CD4-positive, CD25-positive, alpha-beta regulatory T cell (primary cell): ENCODE measurements at regions not wholly inside any gene's neighbourhood (a gene's known extent, or its start where the extent isn't known, plus 50 kb on each side); places are given as distances from the start of the nearest gene placed in this dataset.

Experiments
- ATAC-seq, 2 donors: fragments of 150-1000 bp; cut with Tn5 transposase; one replicate each; pipeline ENCODE4 v1.10.0; 2021; ENCODE audit warnings: low read depth in 2 of 2, moderate number of reproducible peaks in 2 of 2, moderate library complexity in 1 of 2
- DNase-seq, 3 donors: peaks; one replicate each; pipeline versions ENCODE4 v3.0.0 to v3.0.0-alpha.2; 2012 to 2022; ENCODE audit warnings: mixed read lengths in 1 of 3
- H3K27ac ChIP-seq: one replicate; pipeline ENCODE4 v1.7.0; 2013; ENCODE audit warnings: mild to moderate bottlenecking, low read length; ENCODE audit not compliant: insufficient read depth, poor library complexity, severe bottlenecking
- H3K27me3 ChIP-seq: one replicate; pipeline ENCODE4 v1.7.0; 2013; ENCODE audit warnings: low read length; ENCODE audit not compliant: control insufficient read depth, insufficient read depth
- H3K36me3 ChIP-seq: one replicate; pipeline ENCODE4 v1.7.0; 2013; ENCODE audit warnings: mild to moderate bottlenecking, low read length, moderate library complexity; ENCODE audit not compliant: control insufficient read depth, insufficient read depth
- H3K4me1 ChIP-seq: 2 replicates; pipeline ENCODE4 v1.7.0; 2013; ENCODE audit warnings: mild to moderate bottlenecking, low read length; ENCODE audit not compliant: insufficient read depth, control insufficient read depth, poor library complexity, severe bottlenecking
- H3K4me3 ChIP-seq: one replicate; pipeline ENCODE4 v1.7.0; 2013; ENCODE audit warnings: low read depth, mild to moderate bottlenecking, low read length, moderate library complexity
- H3K9me3 ChIP-seq, 2 experiments: 1 replicate in 1 of 2; 2 replicates in 1 of 2; pipeline ENCODE4 v1.7.0; 2013; ENCODE audit warnings: low read length in 2 of 2, mild to moderate bottlenecking in 1 of 2, moderate library complexity in 1 of 2; ENCODE audit not compliant: control insufficient read depth in 2 of 2
- H3K27ac Mint-ChIP-seq, 3 donors: one replicate each; pipeline ENCODE4 v1.8.0; 2020 to 2022; ENCODE audit warnings: mild to moderate bottlenecking in 3 of 3, mixed read lengths in 3 of 3, moderate library complexity in 2 of 3
- H3K27me3 Mint-ChIP-seq: one replicate; pipeline ENCODE4 v1.8.0; 2022; ENCODE audit warnings: mild to moderate bottlenecking, mixed read lengths
- H3K36me3 Mint-ChIP-seq: one replicate; pipeline ENCODE4 v1.8.0; 2020; ENCODE audit warnings: mixed read lengths
- H3K4me1 Mint-ChIP-seq, 4 donors: one replicate each; pipeline ENCODE4 v1.8.0; 2020 to 2022; ENCODE audit warnings: mixed read lengths in 4 of 4, mild to moderate bottlenecking in 1 of 4
- H3K4me3 Mint-ChIP-seq, 4 donors: one replicate each; pipeline ENCODE4 v1.8.0; 2020 to 2022; ENCODE audit warnings: mild to moderate bottlenecking in 4 of 4, mixed read lengths in 4 of 4, moderate library complexity in 3 of 4
- H3K9me3 Mint-ChIP-seq, 7 donors: one replicate each; pipeline ENCODE4 v1.8.0; 2020 to 2022; ENCODE audit warnings: mixed read lengths in 7 of 7, mild to moderate bottlenecking in 3 of 7, moderate library complexity in 2 of 7

- H3K27me3 ChIP-seq = no peaks in the 10 kb centered on the region
- H3K27me3 Mint-ChIP-seq = no peaks in the 10 kb centered on the region
- no peaks in the 10 kb centered on the region for H3K9me3 ChIP-seq
- DNase-seq (no peak), ATAC-seq (no peak)
- H3K4me3 Mint-ChIP-seq = no peak overlapping the region
- H3K4me3 ChIP-seq = no peak overlapping the region
- no peaks in the 10 kb centered on the region for H3K4me1 ChIP-seq
- H3K9me3 Mint-ChIP-seq = peaks cover 0 to 1% (median 0%) of the 10 kb centered on the region in 7 donors
- H3K36me3 Mint-ChIP-seq = no peaks in the 10 kb centered on the region
- H3K27ac Mint-ChIP-seq = peak overlapping the region in 1 of 3 donors; percentile 45
- no peak overlapping the region for H3K27ac ChIP-seq
- H3K36me3 ChIP-seq = no peaks in the 10 kb centered on the region
- peaks cover 0 to 8% (median 6%) of the 10 kb centered on the region in 4 donors for H3K4me1 Mint-ChIP-seq
These were observed 98.2 kb upstream of the RASA1 start for GRCh38 chr5:87169300-87169991.

- no peaks in the 10 kb centered on the region for H3K9me3 ChIP-seq
- Mint-ChIP-seq H3K4me3 (no peak overlapping the region), H3K9me3 (peaks cover 0 to 1% (median 0%) of the 10 kb centered on the region in 7 donors), H3K27me3 (no peaks in the 10 kb centered on the region), H3K4me1 (peaks cover 0 to 8% (median 6%) of the 10 kb centered on the region in 4 donors), H3K27ac (peak overlapping the region in 1 of 3 donors; percentile 11), H3K36me3 (no peaks in the 10 kb centered on the region)
- H3K36me3 ChIP-seq = no peaks in the 10 kb centered on the region
- H3K27ac ChIP-seq = no peak overlapping the region
- DNase-seq = no peak
- H3K27me3 ChIP-seq = no peaks in the 10 kb centered on the region
- no peak overlapping the region for H3K4me3 ChIP-seq
- H3K4me1 ChIP-seq = no peaks in the 10 kb centered on the region
- no peak for ATAC-seq
These were observed 96.9 kb upstream of the RASA1 start for GRCh38 chr5:87170799-87171198.

- peak overlapping the region; percentile 16 to 79 (median 57) for H3K4me3 Mint-ChIP-seq
These were observed 85.0 kb upstream of the RASA1 start for GRCh38 chr5:87182649-87183048.

GRCh38 chr5:87183896-87184295 is 83.8 kb upstream of the RASA1 start:
- no peaks in the 10 kb centered on the region for H3K36me3 Mint-ChIP-seq
- H3K4me3 Mint-ChIP-seq = no peak overlapping the region
- no peak for DNase-seq
- Histone ChIP-seq H3K4me3 (no peak overlapping the region), H3K4me1 (no peaks in the 10 kb centered on the region), H3K36me3 (no peaks in the 10 kb centered on the region), H3K27ac (no peak overlapping the region), H3K9me3 (no peaks in the 10 kb centered on the region), H3K27me3 (no peaks in the 10 kb centered on the region)
- no peaks in the 10 kb centered on the region for H3K9me3 Mint-ChIP-seq
- ATAC-seq = no peak
- H3K27me3 Mint-ChIP-seq = peaks cover 8% of the 10 kb centered on the region
- H3K4me1 Mint-ChIP-seq = peaks cover 7 to 22% (median 16%) of the 10 kb centered on the region in 4 donors
- no peak overlapping the region for H3K27ac Mint-ChIP-seq

More at GRCh38 chr5:87182649-87183048, 85.0 kb upstream of the RASA1 start:
- Mint-ChIP-seq H3K4me1 (peaks cover 7 to 22% (median 16%) of the 10 kb centered on the region in 4 donors), H3K27me3 (peaks cover 8% of the 10 kb centered on the region), H3K27ac (peak overlapping the region in 2 of 3 donors; percentile 32 to 67), H3K36me3 (no peaks in the 10 kb centered on the region), H3K9me3 (no peaks in the 10 kb centered on the region)
- no peaks in the 10 kb centered on the region for H3K27me3 ChIP-seq
- H3K27ac ChIP-seq = no peak overlapping the region
- peak; percentile 31 to 61 for ATAC-seq
- DNase-seq = peak in 1 of 3 donors; percentile 33
- H3K9me3 ChIP-seq = no peaks in the 10 kb centered on the region
- H3K4me1 ChIP-seq = no peaks in the 10 kb centered on the region
- no peaks in the 10 kb centered on the region for H3K36me3 ChIP-seq
- H3K4me3 ChIP-seq = peak overlapping the region; percentile 72

- H3K27ac Mint-ChIP-seq = no peak overlapping the region
- no peaks in the 10 kb centered on the region for H3K36me3 Mint-ChIP-seq
- no peak overlapping the region for H3K4me3 Mint-ChIP-seq
These were observed 83.1 kb upstream of the RASA1 start for GRCh38 chr5:87184605-87185004.

GRCh38 chr5:87185838-87186237 is 81.8 kb upstream of the RASA1 start:
- peaks cover 7 to 27% (median 17%) of the 10 kb centered on the region in 4 donors for H3K4me1 Mint-ChIP-seq
- no peak overlapping the region for H3K27ac ChIP-seq
- no peaks in the 10 kb centered on the region for H3K27me3 ChIP-seq
- no peak for ATAC-seq
- no peak overlapping the region for H3K4me3 ChIP-seq
- H3K4me3 Mint-ChIP-seq = no peak overlapping the region
- peaks cover 8% of the 10 kb centered on the region for H3K27me3 Mint-ChIP-seq
- no peaks in the 10 kb centered on the region for H3K36me3 Mint-ChIP-seq
- no peaks in the 10 kb centered on the region for H3K36me3 ChIP-seq
- H3K4me1 ChIP-seq = no peaks in the 10 kb centered on the region
- no peaks in the 10 kb centered on the region for H3K9me3 ChIP-seq
- H3K27ac Mint-ChIP-seq = peak overlapping the region in 1 of 3 donors; percentile 21
- H3K9me3 Mint-ChIP-seq = no peaks in the 10 kb centered on the region
- no peak for DNase-seq

More at GRCh38 chr5:87184605-87185004, 83.1 kb upstream of the RASA1 start:
- H3K27me3 ChIP-seq = no peaks in the 10 kb centered on the region
- H3K27me3 Mint-ChIP-seq = peaks cover 8% of the 10 kb centered on the region
- no peaks in the 10 kb centered on the region for H3K4me1 ChIP-seq
- H3K4me1 Mint-ChIP-seq = peaks cover 7 to 22% (median 16%) of the 10 kb centered on the region in 4 donors
- no peaks in the 10 kb centered on the region for H3K9me3 Mint-ChIP-seq
- no peaks in the 10 kb centered on the region for H3K36me3 ChIP-seq
- no peak for DNase-seq
- no peak for ATAC-seq
- no peak overlapping the region for H3K4me3 ChIP-seq
- no peaks in the 10 kb centered on the region for H3K9me3 ChIP-seq
- H3K27ac ChIP-seq = no peak overlapping the region

GRCh38 chr5:87188391-87188790 is 79.3 kb upstream of the RASA1 start:
- peaks cover 3 to 15% (median 7%) of the 10 kb centered on the region in 4 donors for H3K4me1 Mint-ChIP-seq
- no peaks in the 10 kb centered on the region for H3K36me3 ChIP-seq
- no peak overlapping the region for H3K27ac Mint-ChIP-seq
- no peak overlapping the region for H3K4me3 ChIP-seq
- H3K27ac ChIP-seq = no peak overlapping the region
- no peak overlapping the region for H3K4me3 Mint-ChIP-seq
- no peak for DNase-seq
- H3K27me3 ChIP-seq = no peaks in the 10 kb centered on the region
- no peaks in the 10 kb centered on the region for H3K4me1 ChIP-seq
- peaks cover 6% of the 10 kb centered on the region for H3K27me3 Mint-ChIP-seq
- no peaks in the 10 kb centered on the region for H3K9me3 Mint-ChIP-seq
- ATAC-seq = no peak
- H3K36me3 Mint-ChIP-seq = no peaks in the 10 kb centered on the region
- H3K9me3 ChIP-seq = no peaks in the 10 kb centered on the region

GRCh38 chr5:87190041-87190440 is 77.6 kb upstream of the RASA1 start:
- no peak overlapping the region for H3K4me3 Mint-ChIP-seq
- Histone ChIP-seq H3K27me3 (no peaks in the 10 kb centered on the region), H3K36me3 (no peaks in the 10 kb centered on the region), H3K4me1 (peaks cover 3% of the 10 kb centered on the region), H3K4me3 (no peak overlapping the region), H3K27ac (no peak overlapping the region), H3K9me3 (no peaks in the 10 kb centered on the region)
- H3K27me3 Mint-ChIP-seq = peaks cover 6% of the 10 kb centered on the region
- H3K27ac Mint-ChIP-seq = no peak overlapping the region
- H3K9me3 Mint-ChIP-seq = no peaks in the 10 kb centered on the region
- ATAC-seq (no peak), DNase-seq (no peak)
- peaks cover 6 to 24% (median 10%) of the 10 kb centered on the region in 4 donors for H3K4me1 Mint-ChIP-seq
- no peaks in the 10 kb centered on the region for H3K36me3 Mint-ChIP-seq
